ENCODE measurements at regions not wholly inside any gene's neighbourhood (a gene's known extent, or its start where the extent isn't known, plus 50 kb on each side); places are given as distances from the start of the nearest gene placed in this dataset.
"Not testable (repeated sequence)": the region's sequence is repeated elsewhere in the genome, so short reads cannot be mapped to it uniquely, and the experiment has no call there.

DNA sequence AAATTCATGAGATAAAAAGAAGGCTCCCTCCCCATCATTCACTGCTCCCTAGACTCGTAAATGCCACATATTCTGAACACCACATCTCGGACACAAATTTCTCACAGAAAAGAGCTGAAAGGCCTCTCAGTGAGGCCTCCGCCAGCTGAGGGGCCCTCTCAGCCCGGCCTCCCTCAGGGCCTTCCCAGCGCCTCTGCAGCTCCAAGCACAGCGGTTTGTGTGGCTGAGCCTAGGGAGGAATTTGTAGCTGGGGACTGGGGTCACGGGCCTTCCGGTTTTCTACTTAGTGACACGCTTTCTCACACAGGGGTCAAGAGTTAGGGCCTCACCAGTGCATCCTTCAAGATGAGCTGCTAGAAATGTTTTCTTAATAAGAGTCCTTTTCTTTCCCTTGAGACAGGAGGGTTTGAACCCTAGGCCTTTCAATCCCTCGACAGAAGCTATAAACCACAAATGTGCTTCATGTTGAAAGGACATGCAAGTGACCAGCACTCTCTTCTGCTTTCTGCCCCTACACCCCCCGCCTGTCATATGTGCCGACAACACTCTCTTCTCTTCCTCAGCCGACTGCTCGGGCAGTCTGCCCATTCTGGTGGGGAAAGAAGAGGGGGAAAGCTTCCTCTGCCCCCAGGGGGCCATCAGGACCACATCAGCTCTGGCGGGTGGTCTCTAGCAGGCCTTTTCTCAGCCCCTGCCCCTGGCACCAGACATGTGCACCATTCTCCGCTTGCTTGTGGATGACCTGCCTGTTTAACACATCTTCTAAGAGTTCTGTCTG is 104.9 kb downstream of the CHIC2 start:
- DNase-seq (ENCODE audit: insufficient read length, low spot score) (no peak), FAIRE-seq (no peak)
- TF ChIP-seq, protein P1, sequence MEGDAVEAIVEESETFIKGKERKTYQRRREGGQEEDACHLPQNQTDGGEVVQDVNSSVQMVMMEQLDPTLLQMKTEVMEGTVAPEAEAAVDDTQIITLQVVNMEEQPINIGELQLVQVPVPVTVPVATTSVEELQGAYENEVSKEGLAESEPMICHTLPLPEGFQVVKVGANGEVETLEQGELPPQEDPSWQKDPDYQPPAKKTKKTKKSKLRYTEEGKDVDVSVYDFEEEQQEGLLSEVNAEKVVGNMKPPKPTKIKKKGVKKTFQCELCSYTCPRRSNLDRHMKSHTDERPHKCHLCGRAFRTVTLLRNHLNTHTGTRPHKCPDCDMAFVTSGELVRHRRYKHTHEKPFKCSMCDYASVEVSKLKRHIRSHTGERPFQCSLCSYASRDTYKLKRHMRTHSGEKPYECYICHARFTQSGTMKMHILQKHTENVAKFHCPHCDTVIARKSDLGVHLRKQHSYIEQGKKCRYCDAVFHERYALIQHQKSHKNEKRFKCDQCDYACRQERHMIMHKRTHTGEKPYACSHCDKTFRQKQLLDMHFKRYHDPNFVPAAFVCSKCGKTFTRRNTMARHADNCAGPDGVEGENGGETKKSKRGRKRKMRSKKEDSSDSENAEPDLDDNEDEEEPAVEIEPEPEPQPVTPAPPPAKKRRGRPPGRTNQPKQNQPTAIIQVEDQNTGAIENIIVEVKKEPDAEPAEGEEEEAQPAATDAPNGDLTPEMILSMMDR (IDR thresholded peaks at IDR 0.05; ENCODE audit: insufficient read depth, missing control alignments) = no peak

DNA sequence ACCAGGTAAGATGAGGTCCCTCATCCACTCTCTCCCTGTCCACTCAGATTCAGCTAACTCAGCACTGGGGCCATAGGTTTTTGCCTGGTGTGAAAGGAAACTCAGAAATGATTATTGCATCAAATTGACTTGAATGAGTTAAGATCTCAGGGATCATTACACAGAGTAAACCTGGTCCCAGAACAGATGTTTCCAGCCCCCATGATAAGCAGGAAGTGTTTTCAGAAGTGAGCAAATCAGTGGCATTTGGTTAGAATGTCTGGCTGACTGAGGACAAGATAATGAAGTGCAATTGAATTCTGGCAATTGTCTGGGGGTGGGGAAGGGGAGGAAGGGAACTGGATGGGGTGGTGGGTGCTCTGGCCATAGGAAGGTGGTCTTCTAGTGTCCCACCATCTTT is 108.0 kb downstream of the CHIC2 start:
- TF ChIP-seq, protein P1 (IDR thresholded peaks at IDR 0.05; ENCODE audit: insufficient read depth, missing control alignments) = no peak
- FAIRE-seq = no peak
- DNase-seq (ENCODE audit: insufficient read length, low spot score) = no peak

DNA sequence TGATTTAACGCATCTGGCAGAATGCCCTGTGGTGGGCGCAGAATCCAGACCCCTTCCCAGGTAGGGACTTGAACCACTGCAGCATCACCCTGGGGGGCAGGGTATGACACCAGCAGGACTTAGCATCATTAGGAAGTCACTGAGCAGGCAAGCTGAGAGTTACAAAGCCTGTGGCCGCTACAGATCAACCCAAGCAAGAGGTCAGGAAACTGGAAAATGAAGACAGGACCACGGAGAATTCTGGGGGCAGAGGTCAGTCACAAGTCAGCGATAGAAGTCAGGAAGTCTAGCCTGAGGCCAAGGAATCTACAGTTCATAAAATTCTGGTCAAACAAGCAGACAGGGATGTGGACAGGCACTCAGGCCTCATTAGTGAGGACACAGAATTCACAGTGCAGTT is 108.4 kb downstream of the CHIC2 start:
- TF ChIP-seq, protein P1 (IDR thresholded peaks at IDR 0.05; ENCODE audit: insufficient read depth, missing control alignments) = no peak
- DNase-seq (ENCODE audit: insufficient read length, low spot score) = no peak
- FAIRE-seq = no peak

DNA sequence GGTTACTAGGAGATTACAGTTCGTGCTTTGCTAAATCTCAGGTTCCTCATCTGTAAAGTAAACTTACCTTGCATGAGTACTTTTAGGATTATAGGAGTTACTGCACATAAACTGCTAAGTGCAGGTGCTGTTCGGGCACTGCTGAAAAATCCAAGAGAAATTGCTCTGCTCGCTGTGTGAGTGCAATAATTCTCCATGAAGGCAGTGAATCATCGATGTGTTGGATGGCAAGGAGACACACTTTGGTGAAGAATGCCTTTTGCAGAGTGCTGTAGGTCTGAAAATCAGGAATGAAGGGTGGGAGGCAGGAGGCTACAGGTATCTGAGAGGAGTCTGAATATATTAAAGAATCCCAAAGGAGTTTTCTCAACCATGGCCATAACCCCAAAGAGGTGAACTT is 113.0 kb downstream of the CHIC2 start:
- DNase-seq (ENCODE audit: insufficient read length, low spot score) (no peak), FAIRE-seq (no peak)
- TF ChIP-seq, protein P1 (IDR thresholded peaks at IDR 0.05; ENCODE audit: insufficient read depth, missing control alignments) = no peak

DNA sequence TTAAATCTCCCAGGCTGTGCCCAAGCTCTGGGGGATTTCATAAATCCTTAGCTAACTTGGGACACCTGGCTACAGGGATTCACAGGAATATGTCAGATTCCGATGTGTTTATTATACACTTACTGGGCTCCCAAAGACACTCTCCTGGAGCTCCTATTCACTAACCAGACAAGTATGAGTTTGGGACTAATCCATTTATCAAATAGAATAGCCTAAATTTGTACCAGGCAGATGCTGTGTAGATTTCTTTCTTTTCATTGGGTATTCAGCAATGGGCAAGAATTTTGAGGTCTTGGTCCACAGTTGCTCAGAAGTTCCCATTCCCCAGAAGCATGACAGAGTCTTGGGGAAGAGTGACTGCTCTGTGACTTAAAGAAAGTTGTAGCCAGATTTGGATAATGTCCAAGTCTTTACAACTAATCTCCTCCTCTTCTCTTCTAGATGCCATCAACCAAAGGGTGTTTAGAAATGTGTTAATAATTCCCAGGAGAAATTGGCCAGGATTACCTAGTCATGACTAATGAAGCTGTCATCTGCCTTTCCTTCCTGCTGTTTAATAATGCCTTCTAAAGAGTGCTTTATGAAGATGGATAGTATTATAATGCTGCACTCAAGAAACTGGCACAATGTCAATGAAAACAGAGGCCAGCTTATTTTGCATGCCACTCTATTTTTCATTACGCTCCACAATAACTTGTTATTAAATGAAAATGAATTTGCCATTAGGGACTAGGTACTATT is 120.9 kb downstream of the CHIC2 start:
- TF ChIP-seq, protein P1 (IDR thresholded peaks at IDR 0.05; ENCODE audit: insufficient read depth, missing control alignments) = no peak
- DNase-seq (ENCODE audit: insufficient read length, low spot score) = no peak
- FAIRE-seq = no peak

DNA sequence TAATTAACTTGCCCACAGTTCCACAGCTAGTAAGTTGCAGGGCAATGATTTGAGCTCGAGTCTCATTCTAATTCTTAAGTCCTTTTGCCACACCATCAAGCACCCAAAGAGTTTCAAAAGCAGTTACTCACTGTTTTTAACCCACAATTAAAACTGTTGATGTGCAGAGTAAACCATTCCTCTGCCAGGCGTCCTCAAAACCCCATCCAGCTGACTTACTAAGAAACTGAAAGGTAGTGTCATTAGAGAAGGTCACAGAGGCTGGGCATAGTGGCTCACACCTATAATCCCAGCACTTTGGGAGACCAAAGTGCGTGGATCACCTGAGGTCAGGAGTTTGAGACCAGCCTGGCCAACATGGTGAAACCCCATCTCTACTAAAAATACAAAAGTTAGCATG is 121.7 kb downstream of the CHIC2 start:
- TF ChIP-seq, protein P1 (IDR thresholded peaks at IDR 0.05; ENCODE audit: insufficient read depth, missing control alignments) = no peak
- FAIRE-seq = no peak
- DNase-seq (ENCODE audit: insufficient read length, low spot score) = no peak

DNA sequence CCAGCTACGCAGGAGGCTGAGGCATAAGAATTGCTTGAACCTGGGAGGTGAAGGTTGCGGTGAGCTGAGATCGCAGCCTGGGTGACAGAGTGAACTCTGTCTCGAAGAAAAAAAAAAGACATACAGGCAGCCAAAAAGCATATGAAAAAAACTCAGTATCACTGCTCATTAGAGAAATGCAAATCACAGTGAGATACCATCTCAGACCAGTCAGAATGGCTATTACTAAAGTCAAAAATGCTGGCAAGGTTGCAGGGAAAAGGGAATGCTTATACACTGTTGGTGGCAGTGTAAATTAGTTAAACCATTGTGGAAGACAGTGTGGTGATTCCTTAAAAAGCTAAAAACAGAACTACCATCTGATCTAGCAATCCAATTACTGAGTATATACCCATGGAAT is 123.1 kb downstream of the CHIC2 start:
- DNase-seq (ENCODE audit: insufficient read length, low spot score) (no peak), FAIRE-seq (no peak)
- TF ChIP-seq, protein P1 (IDR thresholded peaks at IDR 0.05; ENCODE audit: insufficient read depth, missing control alignments) = no peak

DNA sequence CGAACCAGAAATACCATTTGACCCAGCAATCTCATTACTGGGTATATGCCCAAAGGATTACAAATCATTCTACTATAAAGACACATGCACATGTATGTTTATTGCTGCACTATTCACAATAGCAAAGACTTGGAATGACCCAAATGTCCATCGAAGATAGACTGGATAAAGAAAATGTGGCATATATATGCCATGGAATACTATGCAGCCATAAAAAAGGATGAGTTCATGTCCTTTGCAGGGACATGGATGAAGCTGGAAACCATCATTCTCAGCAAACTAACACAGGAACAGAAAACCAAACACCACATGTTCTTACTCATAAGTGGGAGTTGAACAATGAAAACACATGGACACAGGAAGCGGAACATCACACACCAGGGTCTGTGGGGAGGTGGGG is 124.5 kb downstream of the CHIC2 start:
- not testable (repeated sequence) for DNase-seq (ENCODE audit: insufficient read length, low spot score); FAIRE-seq

Data from D721Med (cell line).